ENCODE measurements at regions not wholly inside any gene's neighbourhood (a gene's known extent, or its start where the extent isn't known, plus 50 kb on each side); places are given as distances from the start of the nearest gene placed in this dataset.

GRCh38 chr3:71998995-71999673 is 214.2 kb upstream of the PROK2 start:
- intact Hi-C loops (cut with micrococcal nuclease; ENCODE audit: unreplicated experiment) (no loop called here), in situ Hi-C loops (cut with HindIII; ENCODE audit: low pct_unique_long_range_greater_than_20kb, low sequenced_read_pairs) (no loop called here)
- ATAC-seq = no peak
- Histone ChIP-seq H3K36me3 (ENCODE audit: control insufficient read depth, insufficient read depth, low read length) (no peaks in the 10 kb centered on the region), H3K27ac (ENCODE audit: low read length) (no peak overlapping the region), H3K27me3 (ENCODE audit: control insufficient read depth, insufficient read depth, low read length) (peaks cover 3% of the 10 kb centered on the region; the same call in 1 of the 2 replicates), H3K4me3 (ENCODE audit: low read depth in 2 of 2, low read length in 2 of 2) (no peak overlapping the region), H3K9me3 (ENCODE audit: control insufficient read depth, insufficient read depth, low read depth, low read length) (no peaks in the 10 kb centered on the region), H3K4me1 (ENCODE audit: control insufficient read depth, insufficient read depth, low read length) (no peaks in the 10 kb centered on the region)
- TF ChIP-seq TCF7L2 (IDR thresholded peaks at IDR 0.05; ENCODE audit: low read depth, low read length) (no peak), SIN3A (IDR thresholded peaks at IDR 0.05; ENCODE audit: borderline replicate concordance, insufficient read depth, low read depth, low read length) (no peak), CTCF (IDR thresholded peaks at IDR 0.05) (no peak), REST (IDR thresholded peaks at IDR 0.05; ENCODE audit: insufficient read depth in 1 of 2, low read depth in 2 of 2, low read length in 1 of 2) (no peak), POLR2AphosphoS5 (IDR thresholded peaks at IDR 0.05; ENCODE audit: low read depth, low read length) (no peak)
- CTCF ChIA-PET = no interaction called here
- no TSS peak for BruUV-seq (replicated peaks)
- no peak for DNase-seq (ENCODE audit: low read depth, low spot score)
- POLR2A ChIA-PET = no interaction called here

GRCh38 chr3:71997066-71997653 is 212.2 kb upstream of the PROK2 start:
- no peak for TF ChIP-seq REST (IDR thresholded peaks at IDR 0.05; ENCODE audit: insufficient read depth in 1 of 2, low read depth in 2 of 2, low read length in 1 of 2)
- TF ChIP-seq POLR2AphosphoS5 (IDR thresholded peaks at IDR 0.05; ENCODE audit: low read depth, low read length) = no peak
- TF ChIP-seq SIN3A (IDR thresholded peaks at IDR 0.05; ENCODE audit: borderline replicate concordance, insufficient read depth, low read depth, low read length) = no peak
- TF ChIP-seq TCF7L2 (IDR thresholded peaks at IDR 0.05; ENCODE audit: low read depth, low read length) = no peak
- Histone ChIP-seq H3K4me3 (ENCODE audit: low read depth in 2 of 2, low read length in 2 of 2) (no peak overlapping the region), H3K27ac (ENCODE audit: low read length) (no peak overlapping the region), H3K9me3 (ENCODE audit: control insufficient read depth, insufficient read depth, low read depth, low read length) (no peaks in the 10 kb centered on the region), H3K27me3 (ENCODE audit: control insufficient read depth, insufficient read depth, low read length) (peaks cover 3% of the 10 kb centered on the region; the same call in 1 of the 2 replicates), H3K4me1 (ENCODE audit: control insufficient read depth, insufficient read depth, low read length) (no peaks in the 10 kb centered on the region), H3K36me3 (ENCODE audit: control insufficient read depth, insufficient read depth, low read length) (no peaks in the 10 kb centered on the region)
- ChIA-PET CTCF (no interaction called here), POLR2A (no interaction called here)
- ATAC-seq (no peak), DNase-seq (ENCODE audit: low read depth, low spot score) (no peak)
- intact Hi-C loops (cut with micrococcal nuclease; ENCODE audit: unreplicated experiment) = no loop called here
- no TSS peak for BruUV-seq (replicated peaks)
- in situ Hi-C loops (cut with HindIII; ENCODE audit: low pct_unique_long_range_greater_than_20kb, low sequenced_read_pairs) = no loop called here
